ENCODE measurements at regions not wholly inside any gene's neighbourhood (a gene's known extent, or its start where the extent isn't known, plus 50 kb on each side); places are given as distances from the start of the nearest gene placed in this dataset.

GRCh38 chr16:66146798-66147197 lies 219.7 kb upstream of the CDH5 start:
- TF ChIP-seq EZH2 (IDR thresholded peaks at IDR 0.05) = no peak
- no peak for TF ChIP-seq POLR2AphosphoS5 (IDR thresholded peaks at IDR 0.05; ENCODE audit: borderline replicate concordance, low read depth, low read length)
- TF ChIP-seq FOXP2 (optimal IDR thresholded peaks at IDR 0.05; ENCODE audit: control extremely low read depth, extremely low read length, insufficient read depth) = no peak
